Muscle layer of duodenum (tissue), 2 donors: ENCODE measurements at regions not wholly inside any gene's neighbourhood (a gene's known extent, or its start where the extent isn't known, plus 50 kb on each side); places are given as distances from the start of the nearest gene placed in this dataset.

ENCODE experiments used
- H3K27ac ChIP-seq: one replicate; pipeline ENCODE4 v1.7.0; 2013; ENCODE audit warnings: mild to moderate bottlenecking, low read length
- H3K27me3 ChIP-seq: one replicate; pipeline ENCODE4 v1.7.0; 2013; ENCODE audit warnings: low read depth, mild to moderate bottlenecking, control low read depth, low read length
- H3K36me3 ChIP-seq, 2 donors: one replicate each; pipeline ENCODE4 v1.7.0; 2013; ENCODE audit warnings: low read length in 2 of 2, control low read depth in 1 of 2, mild to moderate bottlenecking in 1 of 2; ENCODE audit not compliant: insufficient read depth in 2 of 2, control insufficient read depth in 1 of 2
- H3K4me1 ChIP-seq, 2 donors: one replicate each; pipeline ENCODE4 v1.7.0; 2013; ENCODE audit warnings: low read length in 2 of 2, mild to moderate bottlenecking in 2 of 2, control low read depth in 1 of 2, moderate library complexity in 1 of 2; ENCODE audit not compliant: insufficient read depth in 2 of 2, control insufficient read depth in 1 of 2
- H3K4me3 ChIP-seq, 2 donors: one replicate each; pipeline ENCODE4 v1.7.0; 2013; ENCODE audit warnings: low read length in 2 of 2, low read depth in 1 of 2, mild to moderate bottlenecking in 1 of 2
- H3K9me3 ChIP-seq, 2 donors: one replicate each; pipeline ENCODE4 v1.7.0; 2013; ENCODE audit warnings: low read length in 2 of 2, control low read depth in 1 of 2, mild to moderate bottlenecking in 1 of 2; ENCODE audit not compliant: control insufficient read depth in 1 of 2
- donor health status: healthy.

DNA sequence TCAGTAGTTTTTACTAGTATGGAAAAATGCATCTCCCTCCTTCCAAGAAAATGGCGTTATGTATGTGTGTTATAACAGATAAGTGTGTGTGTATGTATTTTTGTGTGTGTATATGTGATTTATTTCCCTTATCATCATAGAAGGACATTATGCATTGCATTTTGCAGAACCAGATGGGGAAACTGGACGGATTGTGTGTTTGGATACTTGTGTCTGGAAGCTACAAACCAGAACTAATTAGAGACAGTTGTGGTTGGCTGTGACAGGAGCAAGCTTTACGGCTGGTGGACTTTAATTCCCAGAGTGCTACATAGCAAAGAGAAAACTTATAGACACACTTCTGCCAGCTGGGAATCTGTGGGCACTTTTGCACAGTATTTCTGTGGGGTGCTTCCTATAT, 162.5 kb downstream of the RWDD3 start:
- Histone ChIP-seq H3K27me3 (no peaks in the 10 kb centered on the region), H3K9me3 (no peaks in the 10 kb centered on the region), H3K27ac (no peak overlapping the region), H3K4me1 (no peaks in the 10 kb centered on the region), H3K36me3 (no peaks in the 10 kb centered on the region), H3K4me3 (no peak overlapping the region)

- Histone ChIP-seq H3K27me3 (no peaks in the 10 kb centered on the region), H3K4me1 (no peaks in the 10 kb centered on the region), H3K4me3 (no peak overlapping the region), H3K36me3 (no peaks in the 10 kb centered on the region), H3K9me3 (peaks cover 0 to 12% of the 10 kb centered on the region in 2 donors), H3K27ac (no peak overlapping the region)
Measured at GRCh38 chr1:95402780-95403179, 168.8 kb downstream of the RWDD3 start.

- H3K27ac ChIP-seq: no peak overlapping the region
- H3K4me3 ChIP-seq: no peak overlapping the region
- H3K27me3 ChIP-seq: no peaks in the 10 kb centered on the region
- peaks cover 0 to 12% of the 10 kb centered on the region in 2 donors for H3K9me3 ChIP-seq
- no peaks in the 10 kb centered on the region for H3K4me1 ChIP-seq
- H3K36me3 ChIP-seq: no peaks in the 10 kb centered on the region
Measured at GRCh38 chr1:95406279-95406678, 172.3 kb downstream of the RWDD3 start.

- H3K27ac ChIP-seq: no peak overlapping the region
- H3K9me3 ChIP-seq: peaks cover 0 to 12% of the 10 kb centered on the region in 2 donors
- no peaks in the 10 kb centered on the region for H3K27me3 ChIP-seq
- H3K4me3 ChIP-seq: no peak overlapping the region
- H3K36me3 ChIP-seq: no peaks in the 10 kb centered on the region
- no peaks in the 10 kb centered on the region for H3K4me1 ChIP-seq
Measured at GRCh38 chr1:95407131-95407885, 173.3 kb downstream of the RWDD3 start.

DNA sequence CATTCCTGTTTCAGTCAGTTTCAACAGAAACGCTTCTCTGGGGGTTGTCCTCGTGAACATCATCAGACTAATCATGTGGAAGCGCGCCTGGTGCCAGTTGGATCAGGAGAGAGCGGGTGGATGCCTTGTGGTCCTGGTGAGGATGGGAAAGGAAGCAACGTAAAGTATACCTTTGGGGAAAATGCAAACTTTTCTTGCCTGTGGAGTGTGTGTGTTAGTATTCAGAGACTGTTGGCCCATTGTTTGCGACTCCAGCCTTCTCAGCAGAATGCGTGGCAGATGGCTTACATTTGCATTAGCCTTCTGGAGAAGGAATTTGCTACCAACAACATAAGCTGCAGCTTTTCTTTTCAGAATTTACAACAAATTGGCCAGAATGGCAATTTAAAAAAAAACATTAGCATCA, 173.9 kb downstream of the RWDD3 start:
- peaks cover 0 to 12% of the 10 kb centered on the region in 2 donors for H3K9me3 ChIP-seq
- H3K27ac ChIP-seq: no peak overlapping the region
- no peaks in the 10 kb centered on the region for H3K27me3 ChIP-seq
- no peaks in the 10 kb centered on the region for H3K36me3 ChIP-seq
- H3K4me1 ChIP-seq: no peaks in the 10 kb centered on the region
- H3K4me3 ChIP-seq: no peak overlapping the region

DNA sequence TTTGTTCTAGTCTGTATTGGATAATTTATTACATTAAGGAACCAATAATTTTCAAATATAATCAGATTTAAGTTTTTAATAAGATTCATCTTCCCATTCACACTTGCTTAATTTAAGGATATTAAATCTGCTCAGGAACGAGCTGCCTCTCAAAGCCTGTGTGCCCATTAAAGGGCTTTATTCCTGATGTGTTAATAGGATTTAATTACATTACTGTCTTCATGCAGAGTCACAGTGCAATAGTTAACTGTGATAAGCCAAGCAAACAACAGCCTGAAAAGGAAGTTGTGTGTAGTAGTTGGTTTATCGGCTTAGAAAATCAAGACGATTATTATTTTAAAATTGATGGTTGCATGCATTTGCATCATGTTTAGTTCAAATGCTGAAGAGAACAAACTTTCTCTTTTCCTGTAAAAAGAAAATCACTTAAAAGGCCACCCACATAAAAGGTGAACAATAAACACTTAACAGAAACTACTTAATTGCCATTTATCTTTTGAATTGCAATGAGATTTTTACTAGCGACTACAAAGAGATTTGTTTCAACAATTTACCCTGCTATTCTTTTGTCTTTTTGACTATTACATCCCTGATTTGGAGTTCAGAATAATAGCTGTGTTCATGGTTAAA, 174.6 kb downstream of the RWDD3 start:
- no peaks in the 10 kb centered on the region for H3K4me1 ChIP-seq
- H3K9me3 ChIP-seq: peaks cover 0 to 6% of the 10 kb centered on the region in 2 donors
- H3K27ac ChIP-seq: no peak overlapping the region
- no peak overlapping the region for H3K4me3 ChIP-seq
- no peaks in the 10 kb centered on the region for H3K27me3 ChIP-seq
- no peaks in the 10 kb centered on the region for H3K36me3 ChIP-seq

GRCh38 chr1:95409276-95409675, 175.3 kb downstream of the RWDD3 start:
- H3K4me3 ChIP-seq: no peak overlapping the region
- no peaks in the 10 kb centered on the region for H3K27me3 ChIP-seq
- H3K4me1 ChIP-seq: no peaks in the 10 kb centered on the region

DNA sequence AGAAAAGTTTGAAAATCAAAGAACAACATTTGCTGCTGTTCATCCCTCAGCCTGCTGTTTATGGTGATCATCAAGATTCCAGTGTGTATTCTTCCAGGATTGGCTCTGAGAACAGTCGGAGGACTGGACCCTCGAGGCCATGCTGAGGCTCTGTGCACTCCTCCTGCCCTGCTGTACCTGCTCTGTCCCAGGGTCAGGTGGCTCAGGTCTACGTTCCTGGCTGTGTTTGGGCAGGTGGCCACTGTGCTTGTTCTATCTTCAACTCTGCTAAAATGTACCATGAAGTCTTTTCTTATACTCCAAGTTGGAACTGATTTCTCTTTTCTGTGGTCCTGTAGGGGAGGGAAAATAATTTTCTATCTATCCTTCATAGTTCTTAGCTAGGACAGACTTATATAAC, 175.9 kb downstream of the RWDD3 start:
- no peak overlapping the region for H3K27ac ChIP-seq
- no peak overlapping the region for H3K4me3 ChIP-seq
- H3K9me3 ChIP-seq: no peaks in the 10 kb centered on the region
- H3K4me1 ChIP-seq: no peaks in the 10 kb centered on the region
- H3K36me3 ChIP-seq: no peaks in the 10 kb centered on the region
- no peaks in the 10 kb centered on the region for H3K27me3 ChIP-seq

More at GRCh38 chr1:95409276-95409675, 175.3 kb downstream of the RWDD3 start:
- Histone ChIP-seq H3K27ac (no peak overlapping the region), H3K9me3 (no peaks in the 10 kb centered on the region), H3K36me3 (no peaks in the 10 kb centered on the region)

DNA sequence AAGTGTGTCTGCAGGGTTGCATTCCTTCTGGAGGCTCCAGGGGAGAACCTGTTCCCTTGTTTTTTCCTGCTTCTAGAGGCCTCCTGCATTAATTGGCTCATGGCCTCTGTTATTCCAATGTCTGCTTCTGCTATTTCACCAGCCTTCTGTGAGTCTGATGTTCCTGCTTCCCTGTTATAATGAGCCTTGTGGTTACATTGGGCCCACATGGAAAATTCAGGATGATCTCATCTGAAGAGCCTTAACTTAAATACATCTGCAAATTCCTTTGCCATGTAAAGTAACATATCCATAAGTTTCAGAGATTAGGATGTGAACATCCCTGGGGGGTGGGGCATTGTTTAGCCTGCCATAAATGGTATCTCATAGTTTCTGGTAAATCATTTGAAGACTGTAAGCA, 181.1 kb downstream of the RWDD3 start:
- Histone ChIP-seq H3K36me3 (no peaks in the 10 kb centered on the region), H3K4me3 (no peak overlapping the region), H3K27me3 (no peaks in the 10 kb centered on the region), H3K4me1 (no peaks in the 10 kb centered on the region), H3K9me3 (no peaks in the 10 kb centered on the region), H3K27ac (no peak overlapping the region)

DNA sequence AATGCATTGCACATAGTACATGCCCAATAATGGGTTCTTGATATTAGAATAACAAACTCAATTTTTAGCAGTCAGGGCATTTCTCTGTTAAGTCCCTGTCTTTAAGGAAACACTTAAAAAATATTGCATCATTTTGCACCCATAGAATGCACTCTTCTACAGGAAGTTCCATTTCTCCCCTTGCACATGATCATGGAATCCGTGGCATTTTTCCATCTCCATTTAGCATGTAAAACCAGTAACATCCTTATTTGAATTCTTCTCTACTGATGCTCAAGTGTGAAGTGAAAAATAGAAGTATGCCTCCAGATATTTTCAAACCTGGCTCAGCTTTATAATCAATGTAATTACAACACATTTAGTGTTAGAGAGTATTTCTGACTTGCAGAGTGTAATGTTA, 192.8 kb downstream of the RWDD3 start:
- Histone ChIP-seq H3K4me3 (no peak overlapping the region), H3K27ac (no peak overlapping the region), H3K27me3 (no peaks in the 10 kb centered on the region), H3K36me3 (no peaks in the 10 kb centered on the region), H3K4me1 (no peaks in the 10 kb centered on the region), H3K9me3 (no peaks in the 10 kb centered on the region)

- no peaks in the 10 kb centered on the region for H3K36me3 ChIP-seq
- H3K9me3 ChIP-seq: no peaks in the 10 kb centered on the region
- H3K27ac ChIP-seq: no peak overlapping the region
- no peaks in the 10 kb centered on the region for H3K4me1 ChIP-seq
- no peaks in the 10 kb centered on the region for H3K27me3 ChIP-seq
- H3K4me3 ChIP-seq: no peak overlapping the region
Measured at GRCh38 chr1:95427525-95427924, 193.5 kb downstream of the RWDD3 start.

DNA sequence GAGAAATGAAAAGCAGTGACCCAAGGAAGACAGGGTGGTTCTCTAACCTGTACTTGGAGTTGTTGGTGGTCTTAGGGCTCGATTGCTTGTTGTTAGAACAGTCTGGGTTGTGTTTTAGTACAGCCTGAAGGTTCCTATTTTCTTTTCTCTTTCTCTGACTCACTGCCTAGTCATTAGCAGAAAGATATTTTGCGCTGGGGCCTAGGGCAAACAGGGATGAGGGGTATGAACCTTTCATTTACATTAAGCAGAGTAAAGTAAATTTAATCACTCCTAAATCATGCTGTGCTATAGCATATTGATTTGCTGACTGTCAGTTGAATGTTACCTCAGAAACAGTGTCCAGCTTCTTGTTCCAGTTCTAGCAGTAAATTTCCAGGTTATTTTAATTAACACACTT, 197.2 kb downstream of the RWDD3 start:
- no peaks in the 10 kb centered on the region for H3K36me3 ChIP-seq
- no peaks in the 10 kb centered on the region for H3K9me3 ChIP-seq
- no peak overlapping the region for H3K4me3 ChIP-seq
- H3K4me1 ChIP-seq: no peaks in the 10 kb centered on the region
- H3K27me3 ChIP-seq: no peaks in the 10 kb centered on the region
- H3K27ac ChIP-seq: no peak overlapping the region
